NCI-H510A treated with DMSO at 0.1 percent for 48 hours (cell line): ENCODE measurements at regions not wholly inside any gene's neighbourhood (a gene's known extent, or its start where the extent isn't known, plus 50 kb on each side); places are given as distances from the start of the nearest gene placed in this dataset.
"Not testable (repeated sequence)": the region's sequence is repeated elsewhere in the genome, so short reads cannot be mapped to it uniquely, and the experiment has no call there.

ENCODE experiments used
- DNase-seq: peaks from one replicate; lab custom pipeline; 2025; lab: John Stamatoyannopoulos, UW

DNA sequence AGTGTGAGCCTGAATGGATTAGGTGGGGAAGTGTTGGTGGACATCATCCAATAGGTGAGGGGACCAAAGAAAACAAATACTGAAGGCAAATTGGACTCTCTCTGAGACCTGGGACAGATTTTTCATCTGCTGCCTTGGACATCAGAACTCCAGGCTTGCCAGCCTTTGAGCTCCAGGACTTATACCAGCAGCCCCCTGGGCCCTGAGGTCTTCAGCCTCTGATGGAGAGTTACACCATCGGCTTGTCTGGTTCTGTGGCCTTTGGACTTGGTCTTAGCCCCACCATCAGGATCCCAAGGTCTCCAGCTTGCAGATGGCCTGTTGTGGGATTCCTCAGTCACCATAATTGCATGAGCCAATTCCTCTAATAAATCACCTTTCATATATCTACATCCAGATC is 80.8 kb upstream of the SLC8A3 start:
- DNase-seq: no peak

DNA sequence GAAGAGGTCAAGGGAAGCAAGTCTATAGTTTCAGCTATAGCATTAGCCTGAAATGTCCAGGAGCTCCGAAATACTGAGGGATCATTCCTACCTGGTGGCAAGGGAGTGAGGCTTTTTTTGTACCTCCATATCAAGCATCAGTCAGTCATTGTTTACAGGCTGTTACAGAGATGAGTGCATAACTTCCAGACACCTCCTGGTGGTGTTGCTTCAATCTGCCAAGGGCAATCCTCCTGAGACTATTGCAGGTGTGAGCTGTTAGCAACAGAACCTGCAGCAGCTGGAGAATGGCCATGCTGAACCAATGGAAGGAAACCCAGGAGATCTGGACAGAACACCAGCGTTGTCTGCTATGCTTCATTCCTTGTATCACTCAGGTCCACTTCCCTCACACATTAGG is 80.0 kb upstream of the SLC8A3 start:
- DNase-seq: no peak

DNA sequence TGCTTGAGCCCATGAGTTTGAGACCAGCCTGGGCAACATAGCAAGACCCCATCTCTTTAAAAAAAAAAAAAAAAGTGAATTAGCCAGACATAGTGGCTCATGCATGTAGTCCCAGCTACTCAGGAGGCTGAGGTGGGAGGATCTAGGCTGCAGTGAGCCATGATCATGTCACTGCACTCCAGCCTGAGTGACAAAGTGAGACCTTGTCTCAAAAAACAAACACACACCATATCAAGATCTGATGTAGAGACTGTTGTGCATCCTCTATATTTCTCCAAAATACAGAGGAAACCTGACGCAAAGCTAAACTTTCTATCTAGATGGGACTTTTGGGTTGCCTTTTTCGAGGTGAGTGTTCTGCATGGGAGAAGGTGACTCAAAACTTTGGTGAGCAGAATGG is 77.4 kb upstream of the SLC8A3 start:
- no peak for DNase-seq

DNA sequence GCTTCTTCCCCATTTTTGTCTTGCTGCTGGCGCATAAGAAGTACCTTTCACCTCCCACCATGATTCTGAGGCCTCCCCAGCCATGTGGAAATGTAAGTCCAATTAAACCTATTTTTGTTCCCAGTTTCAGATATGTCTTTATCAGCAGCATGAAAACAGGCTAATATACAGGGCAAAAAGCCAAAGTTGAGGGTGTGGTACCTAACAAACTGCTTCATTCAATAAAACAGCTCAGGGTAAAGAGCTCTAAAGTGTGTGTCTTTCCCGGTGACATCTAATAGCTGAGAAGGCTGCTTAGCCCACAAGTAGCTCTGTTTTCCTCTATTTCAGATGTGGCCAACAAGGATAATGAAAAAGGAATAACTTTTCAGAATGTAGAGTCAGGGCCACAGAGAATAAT is 76.7 kb upstream of the SLC8A3 start:
- no peak for DNase-seq

DNA sequence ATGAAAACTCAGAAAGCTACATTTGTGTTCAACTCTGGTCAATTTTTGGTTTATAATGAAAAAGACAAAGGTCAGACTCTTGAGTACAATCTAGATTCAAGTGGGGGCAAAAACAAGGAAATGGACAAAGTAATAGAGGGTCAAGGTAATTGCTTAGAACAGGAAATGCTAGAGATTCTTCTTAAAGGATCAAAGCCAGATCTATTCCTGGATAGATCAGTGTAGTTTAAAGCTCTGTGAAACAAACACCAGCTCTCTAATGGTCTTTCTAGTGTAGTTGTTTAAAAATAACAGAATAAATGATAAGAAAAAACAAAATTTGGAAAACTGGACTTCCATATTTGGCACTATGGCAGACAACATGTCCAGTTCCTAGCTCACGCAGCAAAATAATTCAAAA is 70.7 kb upstream of the SLC8A3 start:
- DNase-seq: no peak

DNA sequence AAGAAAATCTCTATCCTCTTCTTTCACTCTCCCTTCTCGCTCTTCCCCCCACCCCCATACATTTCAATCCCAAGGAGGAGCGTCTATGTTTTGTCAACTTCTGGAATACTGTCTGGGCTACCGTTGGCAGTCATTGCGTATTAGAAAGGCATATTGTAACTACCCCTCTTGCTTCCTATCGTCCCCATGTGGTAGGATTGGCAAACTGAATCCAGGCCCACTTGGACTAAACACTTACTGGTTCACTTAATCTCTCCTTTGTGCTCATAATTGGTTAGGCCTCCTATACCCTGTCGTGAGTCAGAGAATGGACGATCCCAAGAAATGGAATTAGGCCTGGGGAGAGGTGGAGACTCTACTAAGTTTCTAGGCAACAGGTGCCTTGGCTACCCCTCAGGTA is 68.8 kb upstream of the SLC8A3 start:
- no peak for DNase-seq

DNA sequence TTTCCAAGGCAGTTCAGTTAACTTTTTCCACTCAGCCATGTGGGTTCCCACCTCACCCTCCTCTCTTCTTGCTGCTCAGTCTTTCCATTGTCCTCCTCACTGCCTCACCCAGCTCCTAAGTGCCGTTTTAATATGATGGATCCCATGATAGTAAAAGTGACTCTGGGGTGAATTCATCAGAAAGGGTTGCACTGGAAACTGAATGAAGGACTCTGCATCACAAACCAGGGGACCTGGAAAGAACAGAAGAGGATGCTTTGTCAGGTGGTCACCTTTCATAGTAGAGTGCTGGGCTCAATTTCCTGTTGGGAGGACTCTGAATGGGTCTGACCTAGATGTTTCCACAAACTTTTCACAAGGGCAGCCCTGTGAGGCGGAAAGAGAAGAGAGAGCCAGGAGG is 67.8 kb upstream of the SLC8A3 start:
- no peak for DNase-seq

DNA sequence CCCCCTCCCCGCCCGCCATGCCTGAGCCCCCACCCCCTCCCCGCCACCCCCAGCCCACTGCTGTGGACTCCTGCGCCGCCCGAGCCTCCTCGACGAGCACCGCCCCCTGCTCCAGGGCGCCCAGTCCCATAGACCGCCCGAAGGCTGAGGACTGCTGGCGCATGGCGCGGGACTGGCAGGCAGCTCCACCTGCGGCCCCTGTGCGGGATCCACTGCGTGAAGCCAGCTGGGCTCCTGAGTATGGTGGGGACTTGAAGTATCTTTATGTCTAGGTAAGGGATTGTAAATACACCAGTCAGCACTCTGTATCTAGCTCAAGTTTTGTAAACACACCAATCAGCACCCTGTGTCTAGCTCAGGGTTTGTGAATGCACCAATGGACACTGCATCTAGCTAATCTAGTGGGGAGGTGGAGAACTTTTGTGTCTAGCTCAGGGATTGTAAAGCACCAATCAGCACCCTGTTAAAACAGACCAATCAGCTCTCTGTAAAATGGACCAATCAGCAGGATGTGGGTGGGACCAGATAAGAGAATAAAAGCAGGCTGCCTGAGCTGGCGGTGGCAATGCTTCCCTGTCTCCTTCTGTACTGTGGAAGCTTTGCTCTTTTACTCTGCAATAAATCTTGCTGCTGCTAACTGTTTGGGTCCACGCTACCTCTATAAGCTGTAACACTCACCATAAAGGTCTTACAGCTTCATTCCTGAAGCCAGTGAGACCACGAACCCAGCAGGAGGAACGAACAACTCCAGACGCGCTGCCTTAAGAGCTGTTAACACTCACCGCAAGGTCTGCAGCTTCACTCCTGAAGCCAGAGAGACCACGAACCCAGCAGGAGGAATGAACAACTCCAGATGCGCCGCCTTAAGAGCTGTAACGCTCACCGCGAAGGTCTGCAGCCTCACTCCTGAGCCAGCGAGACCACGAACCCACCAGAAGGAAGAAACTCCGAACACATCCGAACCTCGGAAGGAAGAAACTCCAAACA is 66.6 kb upstream of the SLC8A3 start:
- DNase-seq: peak; percentile 21

DNA sequence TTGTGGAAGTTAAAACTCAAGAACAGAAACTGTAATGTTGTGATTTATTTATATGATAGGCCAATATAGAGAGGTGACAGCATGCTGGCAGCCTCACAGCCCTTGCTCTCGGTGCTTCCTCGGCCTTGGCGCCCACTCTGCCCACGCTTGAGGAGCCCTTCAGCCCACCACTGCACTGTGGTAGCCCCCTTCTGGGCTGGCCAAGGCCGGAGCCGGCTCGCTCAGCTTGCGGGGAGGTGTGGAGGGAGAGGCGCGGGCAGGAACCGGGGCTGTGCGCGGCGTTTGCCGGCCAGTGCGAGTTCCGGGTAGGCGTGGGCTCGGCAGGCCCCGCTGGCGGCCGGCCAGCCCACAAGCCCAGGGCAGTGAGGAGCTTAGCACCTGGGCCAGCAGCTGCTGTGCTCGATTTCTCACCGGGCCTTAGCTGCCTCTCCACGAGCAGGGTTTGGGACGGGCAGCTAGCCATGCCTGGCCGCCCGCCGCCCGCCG is 65.8 kb upstream of the SLC8A3 start:
- DNase-seq: peak; percentile 70

DNA sequence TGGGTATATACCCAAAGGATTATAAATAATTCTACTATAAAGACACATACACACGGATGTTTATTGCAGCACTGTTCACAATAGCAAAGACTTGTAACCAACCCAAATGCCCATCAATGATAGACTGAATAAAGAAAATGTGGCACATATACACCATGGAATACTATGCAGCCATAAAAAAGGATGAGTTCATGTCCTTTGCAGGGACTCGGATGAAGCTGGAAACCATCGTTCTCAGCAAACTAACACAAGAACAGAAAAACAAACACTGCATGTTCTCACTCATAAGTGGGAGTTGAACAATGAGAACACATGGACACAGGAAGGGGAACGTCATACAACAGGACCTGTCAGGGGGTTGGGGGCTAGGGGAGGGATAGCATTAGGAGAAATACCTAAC is 64.8 kb upstream of the SLC8A3 start:
- not testable (repeated sequence) for DNase-seq

DNA sequence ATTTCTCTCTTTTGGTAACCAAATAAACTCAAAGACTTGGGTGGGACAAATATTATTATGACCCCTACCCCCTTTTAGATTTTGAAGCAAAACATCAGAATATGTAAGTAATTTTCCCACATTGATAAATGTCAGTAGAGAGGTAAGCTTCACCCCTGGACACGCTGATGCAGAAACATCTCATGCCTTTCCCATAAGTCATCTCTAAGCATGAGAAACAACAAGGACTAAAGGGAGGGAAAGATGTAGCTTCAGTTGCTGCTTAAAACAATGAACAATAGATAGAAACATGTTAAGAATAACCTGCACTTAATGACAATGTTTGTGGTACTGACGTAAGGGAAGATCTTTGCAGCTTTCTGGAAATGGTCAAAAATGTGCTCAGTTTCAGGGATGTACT is 56.3 kb upstream of the SLC8A3 start:
- no peak for DNase-seq

DNA sequence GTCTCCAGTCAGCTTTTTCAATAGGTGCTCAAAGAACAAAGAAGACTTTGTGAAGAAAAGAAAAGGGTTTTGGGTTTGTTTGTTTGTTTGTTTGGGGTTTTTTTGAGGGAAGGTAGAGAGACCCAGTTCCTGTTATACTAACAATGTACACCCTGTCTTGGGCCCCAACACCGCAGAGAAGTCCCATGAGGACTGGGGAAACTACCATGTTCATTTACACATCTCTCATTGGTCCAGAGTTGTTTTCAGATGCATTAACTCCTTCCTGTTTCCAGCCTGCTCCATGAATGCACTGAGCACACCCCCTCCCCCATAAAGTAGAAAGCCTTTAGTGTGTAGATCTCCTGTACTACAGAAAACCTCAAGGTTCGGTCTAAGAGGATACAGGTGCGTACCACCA is 51.1 kb upstream of the SLC8A3 start:
- no peak for DNase-seq

DNA sequence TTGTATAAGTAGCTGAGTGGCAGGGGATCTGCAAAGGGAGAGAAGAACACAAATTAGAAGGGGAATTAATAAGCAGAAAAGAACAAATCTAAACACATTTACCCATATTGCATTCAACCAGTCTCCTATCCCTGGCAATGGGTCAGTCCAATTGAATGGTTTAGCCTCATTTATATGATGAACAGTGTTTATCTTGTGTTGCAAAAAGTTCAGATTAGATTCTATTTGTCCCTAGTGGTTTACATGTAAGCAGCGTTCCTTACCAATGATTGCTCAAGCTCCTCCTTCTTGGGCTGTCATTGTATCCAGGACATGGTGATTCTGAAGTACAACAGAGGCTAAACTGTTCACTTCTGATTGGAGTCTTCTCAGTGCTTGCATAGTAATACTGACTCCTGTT is 49.9 kb upstream of the SLC8A3 start:
- not testable (repeated sequence) for DNase-seq
